PC-3 (cell line): ENCODE measurements at regions not wholly inside any gene's neighbourhood (a gene's known extent, or its start where the extent isn't known, plus 50 kb on each side); places are given as distances from the start of the nearest gene placed in this dataset.

Experiments
- ATAC-seq: fragments of 200-7000 bp; cut with Tn5 transposase; 2 replicates; pipeline ENCODE4 v1.9.1; 2020; ENCODE audit warnings: mild to moderate bottlenecking, moderate library complexity
- BruUV-seq: library from RNA; stranded (reverse); fragments of 400-500 nt; replicated peaks from 2 replicates; lab custom pipeline; 2021; lab: Mats Ljungman, UMichigan
- CTCF ChIA-PET: fragments of 300-600 bp; sonication (Branson Sonifier 250); formaldehyde crosslinking; loops from one replicate; lab custom pipeline; 2022; ENCODE audit warnings: antibody characterized with exemption; lab: Charles Lee
- POLR2A ChIA-PET: fragments of 300-600 bp; sonication (Branson Sonifier 250); formaldehyde crosslinking; loops from one replicate; lab custom pipeline; 2022; ENCODE audit warnings: antibody characterized with exemption; ENCODE audit not compliant: unreplicated experiment; lab: Charles Lee
- DNase-seq: peaks from one replicate; pipeline ENCODE4 v3.0.0-alpha.2; 2015
- H2AFZ ChIP-seq: fragments of 300-600 bp; sonication (generic); 2 replicates; pipeline ENCODE4 v1.6.0; 2016; ENCODE audit warnings: antibody characterized with exemption, low read length
- H3F3A ChIP-seq: fragments of 300-600 bp; sonication (generic); one replicate; pipeline ENCODE4 v1.6.0; 2017; ENCODE audit warnings: antibody characterized with exemption, low read length, control low read depth, mild to moderate bottlenecking; ENCODE audit not compliant: unreplicated experiment
- H3K27ac ChIP-seq: fragments of 300-600 bp; sonication (generic); 2 replicates; pipeline ENCODE4 v1.5.1; 2016; ENCODE audit warnings: mild to moderate bottlenecking, low read length
- H3K27me3 ChIP-seq: fragments of 300-600 bp; sonication (generic); 2 replicates; pipeline ENCODE4 v1.6.1; 2016; ENCODE audit warnings: low read length, mixed read lengths
- H3K36me3 ChIP-seq: fragments of 300-600 bp; sonication (generic); 2 replicates; pipeline ENCODE4 v1.6.1; 2016; ENCODE audit warnings: low read depth, mixed run types, low read length, mixed read lengths
- H3K4me1 ChIP-seq: fragments of 300-600 bp; sonication (generic); 2 replicates; pipeline ENCODE4 v1.5.1; 2016; ENCODE audit warnings: low read length; ENCODE audit not compliant: insufficient read depth
- H3K4me2 ChIP-seq: fragments of 300-600 bp; sonication (generic); 2 replicates; pipeline ENCODE4 v1.6.0; 2016; ENCODE audit warnings: low read length
- H3K4me3 ChIP-seq: fragments of 300-600 bp; sonication (generic); 2 replicates; pipeline ENCODE4 v1.5.1; 2016; ENCODE audit warnings: mild to moderate bottlenecking, low read length, mixed read lengths
- H3K79me2 ChIP-seq: fragments of 300-600 bp; sonication (generic); 2 replicates; pipeline ENCODE4 v1.6.1; 2017; ENCODE audit warnings: low read length, mixed read lengths
- H3K9ac ChIP-seq: fragments of 300-600 bp; sonication (generic); 2 replicates; pipeline ENCODE4 v1.6.0; 2016; ENCODE audit warnings: mild to moderate bottlenecking, low read length
- H3K9me2 ChIP-seq: fragments of 300-600 bp; sonication (generic); replicated peaks from 2 replicates; pipeline ENCODE4 v1.6.1; 2016; ENCODE audit warnings: mixed run types, low read length, mixed read lengths
- H3K9me3 ChIP-seq: fragments of 300-600 bp; sonication (generic); 2 replicates; pipeline ENCODE4 v1.6.1; 2016; ENCODE audit warnings: low read length, mixed read lengths
- H4K20me1 ChIP-seq: fragments of 300-600 bp; sonication (generic); 2 replicates; pipeline ENCODE4 v1.6.1; 2016; ENCODE audit warnings: low read length, mixed read lengths
- EZH2 ChIP-seq: fragments of 300-600 bp; sonication (generic); IDR thresholded peaks from one replicate; pipeline ENCODE4 v1.6.1; 2017; ENCODE audit warnings: antibody characterized with exemption, mild to moderate bottlenecking, low read length; ENCODE audit not compliant: unreplicated experiment
- EZH2phosphoT487 ChIP-seq: fragments of 300-600 bp; sonication (generic); IDR thresholded peaks from 2 replicates; pipeline ENCODE4 v1.6.1; 2018; ENCODE audit warnings: mild to moderate bottlenecking, antibody characterized with exemption, low read length, borderline replicate concordance
- intact Hi-C: fragments of 100-400 bp; cut with micrococcal nuclease; formaldehyde crosslinking; loops from 2 replicates; pipeline ENCODE4 v1.9.0; 2023
- TF ChIP-seq, protein P1 (sequence below): fragments of 300-600 bp; sonication (generic); conservative IDR thresholded peaks from 2 replicates; pipeline ENCODE4 v1.5.1; 2017; ENCODE audit warnings: antibody characterized with exemption, low read depth, mild to moderate bottlenecking, low read length

DNA sequence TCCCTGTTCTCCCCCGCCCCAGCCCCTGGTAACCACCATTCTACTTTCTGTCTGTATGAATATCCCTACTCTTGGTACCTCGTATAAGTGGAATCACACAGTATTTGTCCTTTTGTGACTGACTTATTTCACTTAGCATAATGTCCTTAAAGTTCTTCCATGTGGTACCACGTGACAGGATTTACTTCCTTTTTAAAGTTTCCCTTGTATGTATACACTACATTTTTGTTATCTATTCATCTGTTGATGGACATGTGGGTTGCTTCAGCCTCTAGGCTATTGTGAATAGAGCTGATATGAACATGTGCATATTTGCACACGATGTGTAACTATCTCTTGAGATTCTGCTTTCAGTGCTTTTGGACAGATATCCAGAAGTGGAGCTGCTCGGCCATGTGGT is 59.6 kb upstream of the GJB6 start:
- Histone ChIP-seq H3K9me2 (no peaks in the 10 kb centered on the region), H2AFZ (no peak overlapping the region), H3K27ac (no peak overlapping the region), H3K4me2 (no peak overlapping the region), H3K79me2 (no peaks in the 10 kb centered on the region), H3K4me1 (no peaks in the 10 kb centered on the region), H3K9ac (no peak overlapping the region), H3F3A (no peaks in the 10 kb centered on the region), H3K36me3 (no peaks in the 10 kb centered on the region), H3K27me3 (no peaks in the 10 kb centered on the region), H3K9me3 (no peaks in the 10 kb centered on the region), H3K4me3 (no peak overlapping the region), H4K20me1 (no peaks in the 10 kb centered on the region)
- no TSS peak for BruUV-seq
- ATAC-seq (no peak), DNase-seq (no peak)
- TF ChIP-seq, protein P1, sequence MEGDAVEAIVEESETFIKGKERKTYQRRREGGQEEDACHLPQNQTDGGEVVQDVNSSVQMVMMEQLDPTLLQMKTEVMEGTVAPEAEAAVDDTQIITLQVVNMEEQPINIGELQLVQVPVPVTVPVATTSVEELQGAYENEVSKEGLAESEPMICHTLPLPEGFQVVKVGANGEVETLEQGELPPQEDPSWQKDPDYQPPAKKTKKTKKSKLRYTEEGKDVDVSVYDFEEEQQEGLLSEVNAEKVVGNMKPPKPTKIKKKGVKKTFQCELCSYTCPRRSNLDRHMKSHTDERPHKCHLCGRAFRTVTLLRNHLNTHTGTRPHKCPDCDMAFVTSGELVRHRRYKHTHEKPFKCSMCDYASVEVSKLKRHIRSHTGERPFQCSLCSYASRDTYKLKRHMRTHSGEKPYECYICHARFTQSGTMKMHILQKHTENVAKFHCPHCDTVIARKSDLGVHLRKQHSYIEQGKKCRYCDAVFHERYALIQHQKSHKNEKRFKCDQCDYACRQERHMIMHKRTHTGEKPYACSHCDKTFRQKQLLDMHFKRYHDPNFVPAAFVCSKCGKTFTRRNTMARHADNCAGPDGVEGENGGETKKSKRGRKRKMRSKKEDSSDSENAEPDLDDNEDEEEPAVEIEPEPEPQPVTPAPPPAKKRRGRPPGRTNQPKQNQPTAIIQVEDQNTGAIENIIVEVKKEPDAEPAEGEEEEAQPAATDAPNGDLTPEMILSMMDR: no peak
- intact Hi-C loops: no loop called here
- POLR2A ChIA-PET: no interaction called here
- CTCF ChIA-PET: no interaction called here

DNA sequence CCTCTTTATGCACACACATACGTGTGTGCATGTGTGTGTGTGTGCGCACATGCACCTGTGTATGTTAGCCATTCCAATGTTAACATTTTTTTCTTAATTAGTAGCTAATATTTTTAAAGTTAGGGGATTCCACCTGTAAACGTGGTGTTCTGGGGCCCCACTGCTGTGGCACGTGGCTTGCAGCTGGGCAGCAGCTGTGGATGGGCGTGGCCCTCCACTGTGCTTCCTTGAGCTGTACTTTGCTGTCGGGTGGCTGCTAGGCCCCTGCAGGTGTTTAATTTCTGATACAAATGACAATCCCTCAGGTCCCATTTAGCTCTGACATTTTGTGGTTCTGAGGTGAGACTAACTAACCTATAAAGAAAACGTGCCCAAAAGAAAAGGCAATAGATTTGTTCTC is 58.9 kb upstream of the GJB6 start:
- BruUV-seq: no TSS peak
- no peak overlapping the region for H3K27ac ChIP-seq
- POLR2A ChIA-PET: no interaction called here
- H3K4me2 ChIP-seq: no peak overlapping the region
- H2AFZ ChIP-seq: no peak overlapping the region
- no peaks in the 10 kb centered on the region for H3K9me3 ChIP-seq
- DNase-seq (no peak), ATAC-seq (no peak)
- intact Hi-C loops: no loop called here
- no peak overlapping the region for H3K4me3 ChIP-seq
- H4K20me1 ChIP-seq: no peaks in the 10 kb centered on the region
- H3K4me1 ChIP-seq: no peaks in the 10 kb centered on the region
- H3K9me2 ChIP-seq: no peaks in the 10 kb centered on the region
- no peaks in the 10 kb centered on the region for H3F3A ChIP-seq
- CTCF ChIA-PET: no interaction called here
- no peaks in the 10 kb centered on the region for H3K36me3 ChIP-seq
- H3K9ac ChIP-seq: no peak overlapping the region
- no peaks in the 10 kb centered on the region for H3K27me3 ChIP-seq
- TF ChIP-seq EZH2: no peak
- TF ChIP-seq, protein P1: no peak
- TF ChIP-seq EZH2phosphoT487: no peak
- H3K79me2 ChIP-seq: no peaks in the 10 kb centered on the region

DNA sequence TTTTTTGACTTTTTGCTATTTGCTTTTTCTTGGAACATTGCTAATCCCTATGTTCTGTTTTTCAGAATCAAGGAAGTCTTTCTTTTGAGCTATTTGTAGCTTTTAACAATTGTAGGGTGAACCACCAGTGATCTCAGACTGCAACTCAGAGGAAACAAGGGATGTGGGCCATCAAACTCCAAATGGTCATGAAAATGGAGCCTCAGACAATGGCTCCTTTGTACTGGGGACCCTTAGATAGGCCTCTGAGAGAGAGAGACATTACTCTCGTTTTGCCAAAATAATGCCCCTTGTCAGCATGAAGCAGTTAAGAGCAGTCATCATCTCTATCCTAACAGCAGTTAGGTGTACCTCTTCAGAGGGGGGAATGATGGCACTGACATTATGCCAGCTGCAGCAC is 56.4 kb upstream of the GJB6 start:
- Histone ChIP-seq H3K79me2 (no peaks in the 10 kb centered on the region), H3K27ac (no peak overlapping the region), H3K4me3 (no peak overlapping the region), H3K27me3 (no peaks in the 10 kb centered on the region), H3K9me2 (no peaks in the 10 kb centered on the region), H3K9ac (no peak overlapping the region), H2AFZ (no peak overlapping the region), H3F3A (no peaks in the 10 kb centered on the region), H3K36me3 (peaks cover 6% of the 10 kb centered on the region; the same call in 1 of the 2 replicates), H3K9me3 (0 out of 2 replicates have a peak, but pooled peaks cover 7% of the 10 kb centered on the region), H4K20me1 (no peaks in the 10 kb centered on the region), H3K4me1 (no peaks in the 10 kb centered on the region), H3K4me2 (no peak overlapping the region)
- ChIA-PET CTCF (no interaction called here), POLR2A (no interaction called here)
- no TSS peak for BruUV-seq
- TF ChIP-seq EZH2 (no peak), EZH2phosphoT487 (no peak)
- TF ChIP-seq, protein P1: no peak
- intact Hi-C loops: no loop called here
- no peak for DNase-seq
- ATAC-seq: no peak
